Uterus (tissue), 2 donors: ENCODE measurements at regions not wholly inside any gene's neighbourhood (a gene's known extent, or its start where the extent isn't known, plus 50 kb on each side); places are given as distances from the start of the nearest gene placed in this dataset.

Experiments
- CTCF ChIP-seq, 4 experiments: fragments of 200-600 bp in 2 of 4; fragments of 450-650 bp in 2 of 4; sonication (generic) in 2 of 4; IDR thresholded peaks; one replicate each; pipeline ENCODE4 v1.5.1; 2016 to 2019; ENCODE audit warnings: antibody characterized with exemption in 4 of 4, mild to moderate bottlenecking in 2 of 4, moderate library complexity in 1 of 4
- POLR2A ChIP-seq, 2 donors: fragments of 450-650 bp; IDR thresholded peaks; one replicate each; pipeline ENCODE4 v1.6.1; 2016; ENCODE audit warnings: antibody characterized with exemption in 2 of 2, mild to moderate bottlenecking in 1 of 2, moderate library complexity in 1 of 2

DNA sequence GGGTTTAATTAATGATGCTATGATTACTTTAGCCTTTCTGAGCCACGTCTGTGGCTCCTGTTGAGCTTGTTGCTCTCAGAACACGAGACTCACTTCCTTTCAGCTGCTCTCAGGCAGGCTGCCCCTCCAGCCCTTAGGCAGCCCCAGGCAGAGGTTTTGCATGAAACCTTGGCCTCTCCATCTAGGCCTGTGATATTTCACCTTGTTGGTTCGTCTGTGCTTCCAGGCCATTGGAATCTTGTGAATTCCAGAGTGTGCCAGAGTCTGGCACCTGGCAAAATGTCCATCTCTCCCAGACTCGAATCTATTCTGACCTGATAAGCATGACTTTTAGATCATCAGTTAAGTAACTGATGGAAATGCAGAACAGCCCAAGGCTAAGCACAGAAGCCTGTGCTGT, 254.1 kb downstream of the LOXHD1 start:
- TF ChIP-seq CTCF (IDR thresholded peaks at IDR 0.05) (no peak), POLR2A (IDR thresholded peaks at IDR 0.05) (no peak)
